HUDEP-2 (cell line): ENCODE measurements at regions not wholly inside any gene's neighbourhood (a gene's known extent, or its start where the extent isn't known, plus 50 kb on each side); places are given as distances from the start of the nearest gene placed in this dataset.
"Not testable (repeated sequence)": the region's sequence is repeated elsewhere in the genome, so short reads cannot be mapped to it uniquely, and the experiment has no call there.

ENCODE experiments used
- DNase-seq, 76 experiments: peaks; one replicate each; lab custom pipeline; 2025; ENCODE audit not compliant: unreplicated experiment in 76 of 76; lab: John Stamatoyannopoulos, UW

DNA sequence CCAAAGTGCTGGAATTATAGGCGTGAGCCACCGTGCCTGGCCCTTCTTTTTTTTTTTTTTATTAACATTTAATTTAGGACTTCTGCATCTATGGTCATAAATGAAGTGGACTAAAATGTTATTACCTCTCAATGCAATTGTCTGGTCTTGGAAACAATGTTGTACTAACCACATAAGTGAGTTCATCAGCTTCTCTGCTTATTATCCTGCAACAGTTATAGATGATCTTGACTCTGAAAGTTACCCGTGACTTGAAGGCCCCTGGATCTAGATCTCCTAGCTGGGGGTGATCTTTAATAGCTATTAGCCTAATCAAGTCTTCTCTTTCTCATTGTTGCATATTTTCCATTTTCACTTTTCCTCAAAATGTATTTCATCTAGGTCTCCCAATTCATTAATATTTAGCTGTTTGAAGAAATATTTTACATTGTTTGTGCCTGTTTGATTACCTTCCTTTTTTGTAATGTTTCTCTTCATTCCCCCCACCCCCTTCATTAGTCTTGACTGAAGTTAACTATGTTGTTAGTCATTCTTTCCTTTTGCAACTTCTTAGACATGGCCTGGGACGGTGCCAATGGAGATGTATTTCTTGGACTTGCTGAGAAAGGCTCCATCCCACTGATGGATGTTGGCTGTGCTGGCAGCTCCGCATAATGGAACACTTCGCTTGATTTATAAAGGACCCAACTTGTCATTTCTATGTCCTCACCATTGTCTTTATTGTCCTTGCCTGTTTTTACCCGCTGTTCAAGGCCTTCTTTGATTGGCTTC is 141.6 kb upstream of the RIOK3 start:
- DNase-seq: peak in 1 of 76 experiments; percentile 9

DNA sequence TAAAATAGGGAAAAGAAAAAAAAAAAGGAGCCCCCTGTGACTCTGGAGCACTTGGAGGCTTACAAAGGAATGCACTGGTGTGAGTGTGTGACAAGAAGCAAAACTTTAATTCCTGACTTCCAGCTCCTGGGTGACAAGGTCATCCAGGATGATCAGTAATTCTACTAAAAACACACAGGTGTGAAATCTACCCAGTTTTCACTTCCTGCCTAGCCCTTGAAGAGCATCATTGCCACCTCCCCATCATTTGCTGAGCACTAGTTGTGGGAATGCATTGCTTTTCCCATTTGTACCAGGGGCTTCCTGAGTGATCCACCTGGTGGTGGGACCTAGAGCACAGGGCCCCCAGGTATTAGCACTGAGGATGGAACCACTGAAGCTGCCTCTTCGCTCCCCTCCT is 139.7 kb upstream of the RIOK3 start:
- DNase-seq: no peak

DNA sequence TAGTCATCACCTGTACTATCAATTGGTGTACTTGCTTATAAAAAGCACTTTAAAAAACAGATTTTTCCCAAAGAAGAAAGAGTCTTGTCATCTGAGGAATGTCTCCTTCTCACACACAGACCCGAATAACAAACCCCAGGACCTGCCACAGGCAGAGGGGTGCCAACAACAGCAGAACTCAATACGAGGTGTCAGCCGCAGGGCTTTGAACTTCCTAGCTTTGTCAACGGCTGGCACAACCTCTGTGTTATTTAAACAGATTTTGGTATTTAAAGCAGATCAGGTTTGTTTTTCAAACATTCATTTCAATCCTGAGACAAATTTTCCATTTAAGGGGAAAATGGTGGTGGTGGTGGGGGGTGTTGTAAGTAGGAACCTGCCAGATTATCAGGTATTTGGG is 138.4 kb upstream of the RIOK3 start:
- DNase-seq: no peak

DNA sequence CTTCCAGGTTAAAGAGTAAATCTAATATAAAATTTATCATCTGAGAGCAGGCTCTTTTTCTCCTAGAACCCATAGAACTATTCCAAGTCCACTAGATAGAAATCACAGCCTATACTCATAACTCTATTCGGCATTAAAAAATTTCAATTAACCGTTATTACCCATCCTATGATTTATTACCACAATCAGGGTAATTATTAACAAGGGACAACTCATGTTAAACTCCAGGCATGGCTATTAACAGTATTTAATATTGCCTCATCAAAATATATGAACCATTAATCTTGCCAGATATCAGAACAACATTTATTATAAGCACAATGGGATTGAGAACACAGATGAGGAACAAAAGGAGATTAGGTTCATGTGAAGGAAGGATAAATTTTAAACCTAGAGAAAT is 136.8 kb upstream of the RIOK3 start:
- no peak for DNase-seq

DNA sequence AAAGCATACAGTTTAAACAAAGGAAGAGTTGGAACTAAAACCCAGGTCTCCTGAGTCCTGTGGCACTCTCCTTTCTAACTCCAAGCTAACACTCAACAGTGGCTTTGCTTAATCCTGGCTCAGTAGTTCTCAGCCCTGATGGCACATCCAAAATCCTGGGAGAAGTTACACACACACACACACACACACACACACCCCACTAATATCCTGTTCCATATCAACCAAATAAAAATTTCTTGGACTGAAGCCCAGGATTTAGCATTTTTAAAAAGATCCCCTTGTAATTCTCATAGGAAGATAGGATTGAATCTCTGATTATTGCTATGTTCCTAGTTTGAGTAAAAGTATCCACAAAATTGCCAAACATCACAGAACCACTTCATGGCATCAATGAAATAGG is 136.1 kb upstream of the RIOK3 start:
- no peak for DNase-seq

DNA sequence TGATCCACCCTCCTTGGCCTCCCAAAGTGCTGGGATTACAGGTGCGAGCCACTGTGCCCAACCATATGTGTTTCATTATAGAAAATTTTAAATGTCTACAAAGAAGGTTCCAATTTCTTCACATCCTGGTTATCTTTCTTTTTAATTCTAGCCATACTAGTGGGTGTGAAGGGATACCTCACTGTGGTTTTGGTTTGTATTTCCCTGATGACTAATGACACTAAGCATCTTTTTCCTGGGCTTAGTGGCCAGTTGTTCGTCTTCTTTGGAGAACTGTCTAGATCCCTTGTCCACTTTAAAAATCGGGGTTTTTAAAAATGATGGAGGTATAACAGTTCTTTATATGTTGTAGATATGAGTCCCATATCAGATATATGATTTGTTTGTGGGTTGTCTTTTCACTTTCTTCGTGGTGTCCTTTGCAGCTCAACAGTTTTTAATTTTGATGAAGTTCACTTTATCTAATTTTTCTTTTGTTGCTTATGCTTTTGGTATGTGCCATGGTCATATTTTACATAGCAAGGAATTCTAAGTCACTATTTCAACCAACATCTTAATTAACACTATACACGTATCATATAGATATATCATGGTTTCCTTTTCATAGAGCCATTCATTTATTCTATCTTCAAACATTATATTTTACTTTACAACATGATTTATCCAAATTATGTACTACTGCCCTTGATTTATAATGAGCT is 135.0 kb upstream of the RIOK3 start:
- no peak for DNase-seq

DNA sequence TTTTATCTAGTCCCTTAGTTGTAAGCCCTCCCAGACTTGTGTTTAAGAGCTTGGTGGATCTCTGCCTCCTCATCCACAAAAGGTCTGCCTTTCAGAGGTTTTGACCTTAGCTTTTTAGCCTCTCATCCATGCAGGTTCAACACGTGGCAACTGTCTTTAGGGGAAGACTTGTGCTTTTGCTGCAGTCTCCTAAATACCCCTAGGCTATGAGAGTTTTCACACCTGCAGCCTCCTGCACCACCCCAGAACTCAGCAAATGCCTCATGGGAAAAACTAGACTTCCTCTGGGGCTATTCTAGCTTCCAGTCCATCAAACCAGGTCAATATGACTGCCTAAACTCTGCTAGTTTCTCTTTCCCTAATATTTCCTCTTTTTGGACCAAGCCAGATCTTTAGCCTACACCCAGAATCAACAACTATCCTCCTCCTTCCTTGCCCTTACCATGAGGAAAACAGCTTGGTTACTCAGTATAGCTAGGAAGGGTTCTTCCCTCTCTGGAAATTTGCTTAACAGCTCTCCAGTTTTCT is 132.3 kb upstream of the RIOK3 start:
- no peak for DNase-seq

DNA sequence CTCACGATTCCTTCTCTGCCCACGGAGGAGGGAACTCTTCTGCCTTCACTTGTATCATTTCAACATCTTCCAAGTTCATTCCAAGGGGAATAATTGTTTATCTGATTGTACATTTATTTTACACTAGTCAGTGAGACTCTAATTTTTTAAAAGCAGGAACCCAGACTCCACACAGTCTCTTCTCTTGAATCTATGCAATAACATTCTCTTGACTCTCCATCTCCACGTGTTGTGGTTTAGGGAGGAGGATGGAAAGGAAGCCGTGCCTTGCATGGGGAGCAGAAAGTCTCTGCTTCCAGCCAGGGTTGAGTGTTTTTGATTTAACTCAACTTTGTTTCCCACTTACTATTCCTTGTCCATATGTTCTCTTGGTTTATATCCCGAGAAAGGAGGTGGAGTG is 131.1 kb upstream of the RIOK3 start:
- no peak for DNase-seq

DNA sequence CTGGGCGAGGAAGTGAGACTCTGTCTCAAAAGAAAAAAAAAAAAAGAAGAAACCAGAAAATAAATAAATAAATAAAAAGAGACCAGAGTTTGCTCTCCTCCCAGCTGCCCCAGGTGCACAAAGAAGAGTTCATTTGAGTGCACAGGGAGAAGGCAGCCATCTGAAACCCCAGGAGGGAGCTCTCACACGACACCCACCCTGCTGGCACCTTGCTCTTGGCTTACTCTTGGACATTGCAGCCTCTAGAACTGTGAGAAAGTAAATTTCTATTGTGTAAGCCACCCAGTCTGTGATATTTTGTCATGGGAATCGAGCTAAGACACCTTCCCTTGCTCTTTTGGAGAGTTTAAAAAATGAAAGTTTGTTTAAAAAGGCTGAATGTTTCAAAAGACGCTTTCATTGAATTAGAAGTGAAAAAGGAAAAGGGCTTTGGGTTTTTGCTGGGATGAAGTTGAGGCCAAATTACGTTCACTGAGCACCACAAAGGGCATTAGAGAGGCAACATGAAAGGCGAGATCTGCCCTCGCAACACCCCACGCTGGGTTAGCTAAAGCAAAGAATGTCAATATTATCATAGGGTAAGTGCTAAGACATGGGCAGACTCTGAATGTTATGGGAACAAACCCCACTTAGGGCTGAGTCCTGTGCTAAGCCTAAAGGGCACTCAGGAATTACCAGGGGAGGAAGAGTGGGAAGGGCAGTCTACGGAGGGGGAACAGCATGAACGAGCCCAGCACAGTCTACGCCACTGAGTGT is 128.9 kb upstream of the RIOK3 start:
- DNase-seq: no peak

DNA sequence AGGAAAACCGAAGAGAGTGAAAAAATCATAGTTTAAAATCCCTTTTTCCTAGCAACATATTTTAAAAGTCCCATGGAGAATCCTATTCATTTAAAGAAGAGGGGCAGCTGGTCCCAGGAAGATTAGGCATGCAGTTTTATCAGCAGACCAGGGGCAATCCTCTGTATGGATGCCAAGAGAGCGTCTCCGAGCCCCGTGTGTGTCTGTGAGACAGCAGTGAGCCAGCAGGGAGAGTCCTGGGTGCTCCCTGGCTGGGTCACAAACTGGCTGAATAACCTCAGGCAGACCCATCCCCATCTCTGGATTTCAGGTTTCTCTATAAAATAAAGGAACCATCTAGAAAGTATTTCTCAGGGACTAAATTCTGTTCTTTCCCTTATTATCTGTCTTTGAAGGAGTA is 128.2 kb upstream of the RIOK3 start:
- no peak for DNase-seq

DNA sequence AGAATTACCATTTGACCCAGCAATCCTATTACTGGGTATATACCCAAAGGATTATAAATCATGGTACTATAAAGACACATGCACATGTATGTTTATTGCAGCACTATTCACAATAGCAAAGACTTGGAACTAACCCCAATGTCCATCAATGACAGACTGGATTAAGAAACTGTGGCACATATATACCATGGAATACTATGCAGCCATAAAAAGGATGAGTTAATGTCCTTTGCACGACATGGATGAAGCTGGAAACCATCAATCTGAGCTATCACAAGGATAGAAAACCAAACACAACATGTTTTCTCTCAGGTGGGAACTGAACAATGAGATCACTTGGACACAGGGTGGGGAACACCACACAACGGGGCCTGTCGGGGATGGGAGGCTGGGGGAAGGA is 123.4 kb upstream of the RIOK3 start:
- not testable (repeated sequence) for DNase-seq

DNA sequence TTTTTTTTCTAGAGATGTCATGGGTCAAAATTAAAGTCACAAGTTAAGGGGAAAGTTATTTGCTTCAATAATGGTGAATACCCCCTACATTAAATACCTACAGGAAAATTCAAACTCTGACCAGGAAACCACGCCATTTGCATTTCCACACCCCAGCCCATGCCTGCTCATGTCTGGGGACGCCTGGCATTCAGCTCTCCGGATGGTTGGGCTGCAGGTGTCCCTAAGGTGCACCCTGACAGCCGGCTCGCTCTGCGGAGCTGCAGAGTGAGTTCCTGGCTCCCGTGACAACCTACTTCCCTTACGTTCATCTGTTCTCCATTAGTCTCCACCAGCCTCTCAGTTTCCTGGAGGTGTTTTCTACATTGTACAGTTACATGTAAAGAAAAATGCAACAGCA is 122.7 kb upstream of the RIOK3 start:
- DNase-seq: no peak

DNA sequence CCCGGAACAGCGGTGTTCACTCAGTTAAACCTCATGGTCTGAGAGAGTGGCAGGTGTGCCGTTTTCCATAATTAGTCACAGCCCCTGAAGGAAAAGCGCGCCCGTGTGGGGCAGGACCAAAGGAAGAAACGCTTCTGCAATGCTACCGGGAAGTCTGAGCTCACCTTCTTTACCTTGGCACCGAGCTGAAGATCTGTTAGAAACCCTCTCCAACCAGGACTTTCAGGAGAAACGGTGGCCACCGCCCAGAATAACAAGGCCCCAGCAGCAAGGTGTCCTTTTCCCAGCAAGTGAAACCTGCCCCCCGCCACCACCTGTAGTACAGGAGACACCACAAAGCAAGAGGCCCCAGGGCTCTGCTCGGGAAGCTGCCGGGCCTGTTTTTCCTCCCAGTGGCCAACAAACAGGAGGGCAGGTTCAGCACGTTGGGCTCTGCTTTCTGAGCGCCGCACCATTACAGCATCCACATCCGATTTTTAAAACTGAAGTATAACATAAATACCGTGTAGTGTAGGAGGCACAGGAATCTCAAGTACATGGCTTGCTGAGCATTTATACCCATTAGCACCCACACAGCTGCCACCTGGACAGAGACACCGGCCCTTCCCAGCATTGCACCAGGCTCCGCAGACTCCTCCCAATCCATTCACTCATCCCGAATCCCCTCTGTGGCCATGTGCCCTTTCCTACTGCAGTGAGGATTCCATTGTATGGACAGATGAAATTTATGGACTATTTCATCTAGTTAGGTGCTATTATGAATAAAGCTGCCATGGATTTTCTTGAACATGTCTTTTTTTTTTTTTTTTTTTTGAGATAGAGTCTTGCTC is 121.8 kb upstream of the RIOK3 start:
- DNase-seq: no peak

DNA sequence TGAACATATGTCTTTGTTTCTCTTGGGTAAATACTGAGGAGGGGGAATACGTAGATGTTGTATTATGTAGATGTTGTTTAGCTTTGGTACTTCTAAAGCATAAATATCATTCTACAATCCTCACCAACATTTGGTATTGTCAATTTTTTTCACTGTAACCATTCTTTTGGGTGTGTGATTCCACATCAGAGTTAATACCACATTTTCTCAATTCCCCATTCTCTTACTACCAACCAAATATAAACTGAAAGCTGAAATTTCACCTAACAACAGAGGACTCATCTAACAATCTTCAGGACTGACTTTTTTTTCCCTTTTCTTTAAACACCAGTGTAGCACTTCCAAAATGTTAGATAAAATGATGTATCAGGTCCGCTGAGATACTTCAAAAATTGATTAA is 120.7 kb upstream of the RIOK3 start:
- no peak for DNase-seq

DNA sequence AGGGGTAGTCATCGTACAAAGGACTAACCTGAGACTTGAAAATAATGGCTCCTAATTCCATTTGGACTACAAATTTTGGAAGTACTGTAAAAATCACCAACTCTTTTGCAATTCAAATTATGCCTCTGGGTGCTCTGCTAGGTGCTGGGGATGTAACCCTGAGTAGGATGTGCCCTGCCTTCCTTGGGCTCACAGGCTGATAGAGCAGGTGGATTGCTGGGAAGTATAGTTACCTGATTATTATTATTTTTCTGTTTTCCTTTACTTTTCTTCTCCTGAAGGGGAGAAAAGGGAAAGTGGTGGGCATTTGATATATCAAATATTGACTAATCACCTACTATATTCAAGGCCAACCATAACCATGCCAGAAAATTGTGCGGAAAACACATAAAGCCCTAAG is 119.3 kb upstream of the RIOK3 start:
- no peak for DNase-seq

DNA sequence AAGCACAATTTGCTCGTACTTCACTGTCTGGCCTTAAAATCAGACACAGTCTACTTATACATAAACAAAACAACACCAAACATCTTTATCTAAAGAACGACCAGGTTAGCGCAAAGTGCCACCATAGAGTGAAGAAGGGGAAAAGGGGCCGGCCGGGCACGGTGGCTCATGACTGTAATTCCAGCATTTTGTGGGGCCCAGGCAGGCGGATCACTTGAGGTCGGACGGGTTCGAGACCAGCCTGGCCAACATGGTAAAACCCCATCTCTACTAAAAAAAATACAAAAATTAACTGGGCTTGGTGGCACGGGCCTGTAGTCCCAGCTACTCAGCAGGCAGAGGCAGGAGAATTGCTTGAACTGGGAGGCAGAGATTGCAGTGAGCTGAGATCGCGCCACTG is 118.5 kb upstream of the RIOK3 start:
- DNase-seq: no peak

DNA sequence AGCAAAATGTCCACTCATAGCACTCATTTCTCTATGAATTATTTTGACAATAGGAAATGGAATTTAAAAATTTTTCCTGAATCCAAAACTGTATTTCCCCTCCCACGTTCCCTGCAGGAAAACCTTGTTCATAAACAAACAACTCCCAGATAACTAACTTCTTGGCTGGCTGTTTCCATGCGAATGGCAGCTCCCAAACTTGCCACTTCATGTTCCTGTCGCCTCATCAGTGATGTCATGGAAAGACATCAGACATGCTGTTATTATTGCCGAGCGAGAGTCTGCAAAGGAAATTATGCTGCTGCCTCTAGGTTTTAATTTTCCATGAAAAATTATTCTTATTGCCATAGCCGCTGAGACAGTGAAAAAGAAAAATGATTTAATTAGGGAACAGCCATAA is 117.0 kb upstream of the RIOK3 start:
- no peak for DNase-seq

DNA sequence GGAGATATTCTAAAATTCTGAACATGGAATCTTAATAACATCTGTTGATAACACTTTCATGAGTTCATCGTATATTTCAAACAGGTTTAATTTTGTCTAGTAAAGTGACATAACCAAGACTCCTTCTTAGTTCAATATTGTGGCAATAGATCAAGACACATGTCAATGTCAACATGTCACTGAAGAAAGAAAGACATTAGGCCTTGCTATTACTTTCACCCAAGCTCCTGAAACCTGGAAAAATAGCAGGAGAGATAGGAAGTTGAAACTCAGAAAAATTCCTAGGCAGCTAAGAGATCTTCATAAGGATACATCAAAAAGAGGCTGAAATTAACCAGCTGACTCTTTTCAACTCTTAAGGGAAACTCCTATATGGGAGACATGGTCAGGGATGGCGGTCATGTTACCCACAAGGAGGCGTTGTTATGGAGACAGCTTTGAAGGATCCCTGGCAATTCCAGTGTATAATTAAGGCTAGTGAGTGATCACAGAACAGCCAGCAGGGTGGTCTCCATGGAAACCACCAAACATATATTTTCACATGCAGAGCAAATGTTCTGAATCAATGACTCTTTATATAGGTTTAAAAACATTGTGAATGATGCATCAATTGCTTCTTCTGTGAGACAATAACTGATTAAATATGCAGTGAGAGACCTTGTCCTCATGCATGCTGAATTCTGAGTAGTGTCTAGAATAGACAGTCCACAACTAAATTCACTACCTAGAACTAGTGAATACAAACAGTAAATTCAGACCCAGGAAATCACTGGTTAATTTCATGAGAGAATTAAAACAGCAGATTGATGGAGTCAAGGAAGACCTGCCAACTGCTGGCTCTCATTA is 115.3 kb upstream of the RIOK3 start:
- DNase-seq: no peak

DNA sequence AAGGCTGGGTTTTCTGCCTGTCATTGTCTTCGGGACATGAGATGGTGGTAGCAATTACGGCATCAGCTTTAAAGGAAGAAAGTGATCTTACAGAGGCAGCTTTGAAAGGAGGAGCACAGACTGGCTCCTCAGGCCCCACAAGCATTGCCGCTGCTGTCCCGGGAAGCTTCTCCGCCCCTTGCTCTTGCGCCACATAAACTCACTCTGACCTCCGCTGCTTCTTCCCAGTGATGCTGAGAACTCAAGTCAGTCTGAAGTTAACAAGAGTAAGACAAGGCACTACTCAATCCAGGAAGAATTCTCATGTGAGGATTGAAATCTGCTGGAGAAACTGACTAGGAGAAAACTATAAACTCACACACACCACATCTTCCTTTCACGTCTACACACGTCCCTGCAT is 112.4 kb upstream of the RIOK3 start:
- no peak for DNase-seq

DNA sequence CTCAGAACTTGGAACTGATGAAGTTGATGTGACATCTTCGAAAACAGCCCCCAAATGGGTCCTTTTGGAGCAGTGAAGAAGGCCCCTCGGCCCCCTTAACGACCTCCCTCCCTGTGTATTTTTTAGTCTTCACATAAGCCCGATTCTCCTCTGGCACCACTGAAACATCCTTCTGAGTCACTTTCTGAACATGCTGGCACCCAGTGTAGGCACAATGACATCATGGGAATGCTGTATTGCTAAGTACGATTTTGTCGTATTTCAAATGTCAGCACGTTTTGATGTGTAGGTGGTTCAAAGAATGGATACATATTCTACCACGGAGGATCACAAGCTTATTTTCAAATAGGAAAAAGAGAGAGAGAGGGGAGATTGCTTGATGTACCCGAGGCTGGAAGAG is 111.7 kb upstream of the RIOK3 start:
- DNase-seq: no peak
